ENCODE measurements at regions not wholly inside any gene's neighbourhood (a gene's known extent, or its start where the extent isn't known, plus 50 kb on each side); places are given as distances from the start of the nearest gene placed in this dataset.
"Not testable (repeated sequence)": the region's sequence is repeated elsewhere in the genome, so short reads cannot be mapped to it uniquely, and the experiment has no call there.

DNA sequence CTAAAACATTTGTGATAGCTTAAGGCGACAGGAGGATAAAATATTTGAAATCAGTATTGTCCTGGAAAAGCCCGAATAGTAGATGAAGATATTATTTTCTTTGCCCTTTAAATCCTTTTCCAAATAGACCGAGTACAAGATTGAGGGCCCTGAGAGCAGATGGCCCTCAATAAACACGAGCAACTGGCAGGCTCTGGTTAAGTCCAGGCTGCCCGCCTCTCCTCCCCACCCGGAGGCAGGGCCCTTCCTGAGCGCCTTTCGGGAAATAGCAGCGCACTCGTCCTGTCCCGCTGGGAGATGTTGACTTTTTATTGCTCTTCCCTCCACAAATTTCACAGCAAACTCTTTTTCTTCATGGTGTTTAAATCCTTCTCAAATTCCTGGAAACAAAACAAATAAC, 50.8 kb upstream of the MAX start:
- no peak for FAIRE-seq

DNA sequence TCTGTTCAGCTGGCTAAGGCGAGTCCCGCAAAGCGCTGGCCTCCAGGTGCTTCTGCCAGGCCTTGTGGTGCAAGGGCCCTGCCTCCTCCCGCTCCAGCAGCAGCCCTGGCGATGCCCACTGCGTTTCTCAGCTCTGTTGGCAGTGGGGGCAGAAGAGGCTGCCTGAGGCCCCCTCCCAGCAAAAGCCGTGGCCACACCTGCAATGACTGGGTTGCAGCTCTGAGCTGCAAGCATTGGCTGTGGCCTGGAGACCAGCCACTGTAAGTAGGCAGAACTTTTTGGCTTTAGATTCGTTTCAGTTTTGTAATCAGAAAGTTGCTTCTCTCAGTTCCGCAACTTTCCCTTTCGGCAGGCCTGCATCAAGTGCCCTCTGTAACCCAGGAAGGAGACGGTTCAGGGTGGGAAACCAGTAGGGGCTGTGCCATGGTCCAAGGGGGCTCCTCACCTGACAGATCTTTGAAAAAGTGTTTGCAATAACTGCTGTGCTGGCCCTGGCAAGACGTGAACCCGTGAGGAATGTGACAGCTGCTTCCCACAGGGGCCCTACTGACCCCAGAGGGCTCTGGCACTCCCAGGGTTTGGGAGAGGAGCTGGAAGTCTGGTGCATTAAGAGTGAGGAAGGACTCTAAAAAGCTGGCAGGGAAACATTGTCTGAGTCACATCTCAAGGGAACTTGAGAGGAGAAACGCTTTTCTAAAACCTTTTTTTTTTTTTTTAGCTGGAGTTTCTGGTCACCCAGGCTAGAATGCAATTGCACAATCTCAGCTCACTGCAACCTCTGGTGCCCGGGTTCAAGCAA, 54.5 kb upstream of the MAX start:
- FAIRE-seq, result no peak

GRCh38 chr14:65159281-65160062, 57.2 kb upstream of the MAX start:
- no peak for FAIRE-seq

DNA sequence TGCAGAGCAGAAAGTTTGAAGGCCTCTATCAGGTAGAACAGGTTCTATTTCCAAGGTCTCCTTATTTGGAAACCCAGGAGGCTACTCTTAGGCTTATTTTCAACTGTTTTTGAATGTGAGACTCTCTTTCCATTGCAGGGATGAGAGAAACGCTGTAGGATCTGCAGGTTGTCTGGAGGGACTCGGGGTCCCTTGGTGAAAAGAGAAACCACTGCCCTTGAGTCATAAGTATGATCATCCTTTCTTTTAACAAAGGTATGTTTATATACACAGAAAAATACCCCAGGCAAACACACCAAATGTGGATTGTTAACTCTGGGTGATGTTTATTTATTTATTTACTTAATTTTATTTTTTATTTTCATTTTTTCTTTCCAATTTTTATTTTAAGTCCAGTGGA, 57.8 kb upstream of the MAX start:
- no peak for FAIRE-seq

- FAIRE-seq, result no peak
Observed at GRCh38 chr14:65162031-65162430, 59.7 kb upstream of the MAX start.

DNA sequence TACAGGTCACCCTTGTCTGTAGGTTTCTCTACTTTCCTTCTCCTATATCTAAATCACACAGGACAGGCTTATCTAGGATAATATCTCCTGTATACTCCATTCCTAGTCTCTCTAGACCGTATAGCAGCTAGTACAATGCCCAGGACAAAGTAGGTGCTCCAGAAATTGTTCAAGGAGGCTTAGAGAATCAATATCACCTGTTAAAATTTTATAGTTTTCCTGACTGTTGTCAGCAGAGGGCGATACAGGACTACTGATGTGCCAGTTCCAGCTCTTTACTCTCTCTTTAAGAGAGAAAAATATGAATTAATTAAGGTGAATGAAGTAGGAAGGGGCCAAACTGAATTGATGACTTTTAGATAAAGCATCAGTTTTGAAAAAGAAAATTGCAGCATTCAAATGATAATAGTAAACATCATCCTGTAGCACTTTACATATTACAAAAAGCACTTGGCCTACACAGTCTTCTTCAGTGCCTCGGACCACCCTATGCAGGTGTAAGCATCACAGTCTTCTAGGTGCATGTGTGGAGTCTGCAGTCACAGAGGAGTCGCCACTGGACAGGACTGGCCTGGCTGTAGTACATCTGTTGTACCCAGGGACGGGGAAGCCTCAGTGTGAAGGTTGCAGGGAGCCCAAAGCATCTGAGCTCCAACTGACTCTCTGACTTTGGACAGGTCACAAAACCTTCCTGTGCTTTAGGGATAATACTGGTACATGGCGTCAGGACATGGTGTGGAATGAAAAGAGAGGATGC, 61.9 kb upstream of the MAX start:
- peak; percentile 78 for FAIRE-seq

DNA sequence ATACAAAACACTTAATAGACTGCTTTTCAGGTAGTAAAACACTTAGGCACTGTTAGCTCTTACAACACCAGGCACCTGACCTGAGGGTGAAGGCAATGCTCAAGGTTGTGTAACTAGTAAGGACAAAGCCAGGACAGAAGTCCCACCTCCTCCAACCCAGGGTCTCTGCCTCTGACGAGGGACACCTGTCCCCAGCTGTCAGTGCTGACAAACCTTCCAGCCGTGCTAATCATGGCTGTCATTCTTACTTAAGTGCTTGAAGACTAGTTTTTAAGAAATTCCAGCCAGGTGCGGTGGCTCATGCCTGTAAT, 62.5 kb upstream of the MAX start:
- FAIRE-seq, result no peak

DNA sequence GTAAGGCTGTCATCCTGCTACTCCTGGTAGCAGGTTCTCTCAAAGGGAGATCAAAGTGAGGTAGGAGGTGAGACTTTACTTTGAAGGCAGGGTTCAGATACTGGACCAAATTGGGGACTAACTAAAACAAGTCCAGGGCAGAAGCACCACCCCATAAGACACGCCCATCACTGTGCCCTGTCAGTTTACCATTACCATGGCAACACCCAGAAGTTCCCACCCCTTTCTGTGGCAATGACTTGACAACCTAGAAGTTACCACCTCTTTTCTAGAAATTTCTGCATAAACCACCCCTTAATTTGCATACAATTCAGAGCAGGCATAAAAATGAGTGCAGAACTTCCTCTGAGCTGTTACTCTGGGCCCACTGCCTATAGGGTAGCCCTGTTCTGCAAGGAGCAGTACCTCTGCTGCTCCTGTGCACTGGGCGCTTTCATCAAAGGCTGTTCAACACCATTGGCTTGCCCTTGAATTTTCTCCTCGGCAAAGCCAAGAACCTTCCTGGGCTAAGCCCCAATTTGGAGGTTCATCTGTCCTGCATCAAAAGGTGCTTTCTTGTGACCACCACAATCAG, 64.8 kb upstream of the MAX start:
- FAIRE-seq, result no peak

GRCh38 chr14:65168840-65169239, 66.5 kb upstream of the MAX start:
- FAIRE-seq, result no peak

- FAIRE-seq, result no peak
Observed at GRCh38 chr14:65169351-65169750, 67.0 kb upstream of the MAX start.

DNA sequence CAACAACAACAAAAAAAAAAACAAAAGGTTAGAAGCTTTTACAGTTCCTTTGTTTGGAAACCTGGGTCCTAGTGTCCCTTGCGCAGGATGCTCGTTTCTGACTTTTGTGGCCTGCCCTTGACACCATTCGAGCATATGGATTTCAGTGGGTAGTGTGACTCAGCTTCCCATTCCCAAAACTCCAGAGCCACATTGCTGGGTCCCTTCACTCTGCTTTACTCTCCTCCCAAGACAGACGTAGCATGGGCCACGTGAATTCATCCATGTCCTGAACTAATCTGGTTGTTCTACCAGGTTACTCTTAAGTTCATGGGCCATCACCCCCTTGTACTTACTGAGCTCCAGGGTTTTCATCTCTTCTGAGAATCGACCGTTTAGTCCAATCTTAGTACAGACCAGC, 68.0 kb upstream of the MAX start:
- FAIRE-seq, result no peak

- no peak for FAIRE-seq
Observed at GRCh38 chr14:65170768-65171507, 68.6 kb upstream of the MAX start.

- FAIRE-seq, result no peak
Observed at GRCh38 chr14:65173973-65174693, 71.8 kb upstream of the MAX start.

GRCh38 chr14:65174783-65175182, 72.5 kb upstream of the MAX start:
- FAIRE-seq, result no peak

- FAIRE-seq, result no peak
Observed at GRCh38 chr14:65177551-65177950, 75.2 kb upstream of the MAX start.

DNA sequence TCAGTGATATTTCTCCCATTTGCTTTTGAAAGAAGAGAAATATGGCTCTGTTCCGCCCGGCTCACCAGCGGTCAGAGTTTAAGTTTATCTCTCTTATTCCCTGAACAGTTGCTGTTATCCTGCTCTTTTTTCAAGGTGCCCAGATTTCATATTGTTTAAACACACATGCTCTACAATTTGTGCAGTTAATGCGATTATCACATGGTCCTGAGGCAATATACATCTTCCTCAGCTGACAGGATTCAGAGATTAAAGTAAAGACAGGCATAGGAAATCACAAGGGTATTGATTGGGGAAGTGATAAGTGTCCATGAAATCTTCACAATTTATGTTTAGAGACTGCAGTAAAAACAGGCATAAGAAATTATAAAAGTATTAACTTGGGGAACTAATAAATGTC, 76.9 kb upstream of the MAX start:
- FAIRE-seq, result not testable (repeated sequence)

DNA sequence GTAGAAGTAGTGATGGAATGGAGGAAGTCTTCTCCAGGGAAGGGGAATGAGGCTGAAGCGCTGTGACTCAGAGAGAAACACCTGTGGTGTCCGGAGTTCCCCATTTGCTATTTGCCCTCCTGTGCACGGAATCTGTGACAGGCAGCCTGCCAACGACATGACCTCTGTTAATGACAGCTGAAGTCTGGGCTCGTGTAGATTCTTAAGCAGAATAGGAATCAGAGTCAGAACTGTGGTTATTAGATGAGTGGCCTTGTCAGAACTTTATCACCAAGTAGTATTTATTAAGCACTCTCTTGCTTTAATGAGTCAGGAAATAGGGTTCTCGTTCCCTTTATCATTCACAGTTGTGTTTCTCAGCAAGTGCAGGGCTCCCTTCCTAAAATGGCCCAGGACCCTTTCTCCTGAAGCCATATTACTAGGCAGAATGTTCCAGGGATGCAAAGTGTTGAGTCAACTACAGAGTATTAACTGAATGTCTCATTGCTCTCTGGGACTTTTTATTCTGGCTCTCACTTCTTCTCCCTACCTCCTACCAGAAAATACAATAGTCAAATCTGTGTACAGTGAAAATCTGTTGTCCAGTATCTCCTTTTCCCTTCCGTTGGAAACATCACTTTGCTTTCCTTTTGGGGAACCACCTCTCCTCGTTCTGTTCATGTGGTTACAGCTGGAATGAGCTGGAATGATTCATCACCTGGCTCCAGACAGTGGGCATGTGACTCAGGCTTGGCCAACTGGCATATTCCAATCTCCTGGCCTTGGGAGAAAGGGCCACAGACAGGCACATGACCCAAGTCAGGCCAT, 77.8 kb upstream of the MAX start:
- FAIRE-seq, result no peak

- FAIRE-seq, result no peak
Observed at GRCh38 chr14:65180725-65181025, 78.4 kb upstream of the MAX start.

GRCh38 chr14:65184032-65184764, 81.9 kb upstream of the MAX start:
- FAIRE-seq, result no peak

DNA sequence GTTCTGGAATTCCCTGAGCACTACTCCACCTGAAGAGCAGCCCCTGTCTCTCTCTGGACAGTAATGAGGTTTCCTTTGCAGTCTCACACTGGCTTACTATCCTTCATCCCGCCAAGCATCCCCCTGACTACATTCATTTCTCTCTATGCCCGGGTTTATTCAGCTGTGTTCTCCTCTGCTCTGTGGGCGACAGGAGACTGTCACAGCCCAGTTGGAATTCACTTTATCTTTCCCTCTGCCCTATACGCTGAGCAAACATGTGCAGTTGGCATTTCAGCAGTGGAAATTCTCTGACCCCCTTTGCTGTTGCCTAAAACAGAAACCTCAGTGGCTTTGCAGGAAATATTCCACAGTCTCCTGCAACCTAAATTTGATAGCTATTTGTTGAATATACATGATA, 83.5 kb upstream of the MAX start:
- FAIRE-seq, result no peak

- no peak for FAIRE-seq
Observed at GRCh38 chr14:65186951-65187350, 84.6 kb upstream of the MAX start.
